Lower lobe of right lung (tissue), 2 donors: ENCODE measurements at regions not wholly inside any gene's neighbourhood (a gene's known extent, or its start where the extent isn't known, plus 50 kb on each side); places are given as distances from the start of the nearest gene placed in this dataset.

Source experiments
- ATAC-seq, 2 donors: fragments of 200-7000 bp; cut with Tn5 transposase; one replicate each; pipeline ENCODE4 v1.9.1; 2020 to 2022; ENCODE audit warnings: mild to moderate bottlenecking in 2 of 2, moderate library complexity in 2 of 2
- DNase-seq: peaks from one replicate; pipeline ENCODE4 v3.0.0-alpha.2; 2020
- H3K27ac ChIP-seq: fragments of 200-600 bp; one replicate; pipeline ENCODE4 v1.8.0; 2022
- H3K27me3 ChIP-seq: fragments of 200-600 bp; one replicate; pipeline ENCODE4 v1.8.0; 2022; ENCODE audit warnings: low read depth
- H3K36me3 ChIP-seq: fragments of 200-600 bp; one replicate; pipeline ENCODE4 v1.8.0; 2022; ENCODE audit warnings: mild to moderate bottlenecking
- H3K4me1 ChIP-seq: fragments of 200-600 bp; one replicate; pipeline ENCODE4 v1.8.0; 2022
- H3K4me3 ChIP-seq: fragments of 200-600 bp; one replicate; pipeline ENCODE4 v1.8.0; 2022; ENCODE audit warnings: mild to moderate bottlenecking
- H3K9me3 ChIP-seq: fragments of 200-600 bp; one replicate; pipeline ENCODE4 v1.8.0; 2022
- CTCF ChIP-seq: fragments of 200-600 bp; IDR thresholded peaks from one replicate; pipeline ENCODE4 v1.8.0; 2022; ENCODE audit warnings: antibody characterized with exemption, mild to moderate bottlenecking
- intact Hi-C: fragments of 100-400 bp; cut with DNase I; formaldehyde crosslinking; loops from one replicate; pipeline ENCODE4 v1.11.0; 2022
- donor health status: DM: no; HTN: yes; CAD: no; lungs with severe emphysema.

GRCh38 chr3:24828551-24828950 is 333.9 kb upstream of the THRB start:
- Histone ChIP-seq H3K36me3 (no peaks in the 10 kb centered on the region), H3K27ac (no peak overlapping the region), H3K27me3 (peaks cover 20% of the 10 kb centered on the region), H3K4me1 (peaks cover 3% of the 10 kb centered on the region), H3K4me3 (peak overlapping the region; percentile 57), H3K9me3 (no peaks in the 10 kb centered on the region)
- TF ChIP-seq CTCF, result no peak
- intact Hi-C loops, result no loop called here
- DNase-seq, result no peak
- ATAC-seq, result no peak

- ATAC-seq, result peak; percentile 93 to 97
- peaks cover 20% of the 10 kb centered on the region for H3K27me3 ChIP-seq
Measured at GRCh38 chr3:24829011-24829581, 334.4 kb upstream of the THRB start.

GRCh38 chr3:24829629-24830229 is 335.1 kb upstream of the THRB start:
- peak; percentile 86 to 87 for ATAC-seq
- peak; percentile 50 for DNase-seq
- peak overlapping the region; percentile 57 for H3K4me3 ChIP-seq
- no peaks in the 10 kb centered on the region for H3K36me3 ChIP-seq
- peaks cover 20% of the 10 kb centered on the region for H3K27me3 ChIP-seq
- no peak overlapping the region for H3K27ac ChIP-seq
- no peak for TF ChIP-seq CTCF
- H3K4me1 ChIP-seq, result peaks cover 3% of the 10 kb centered on the region
- intact Hi-C loops, result no loop called here
- no peaks in the 10 kb centered on the region for H3K9me3 ChIP-seq

More at GRCh38 chr3:24829011-24829581, 334.4 kb upstream of the THRB start:
- DNase-seq, result peak; percentile 54
- H3K4me1 ChIP-seq, result peaks cover 3% of the 10 kb centered on the region
- no peak overlapping the region for H3K27ac ChIP-seq
- no peaks in the 10 kb centered on the region for H3K9me3 ChIP-seq
- H3K4me3 ChIP-seq, result peak overlapping the region; percentile 57
- intact Hi-C loops, result no loop called here
- TF ChIP-seq CTCF, result no peak
- no peaks in the 10 kb centered on the region for H3K36me3 ChIP-seq

- H3K4me1 ChIP-seq, result peaks cover 3% of the 10 kb centered on the region
- H3K27ac ChIP-seq, result no peak overlapping the region
- no peak for TF ChIP-seq CTCF
- intact Hi-C loops, result no loop called here
- no peaks in the 10 kb centered on the region for H3K9me3 ChIP-seq
- ATAC-seq (peak; percentile 31 to 42), DNase-seq (peak; percentile 47)
- H3K4me3 ChIP-seq, result peak overlapping the region; percentile 57
- H3K36me3 ChIP-seq, result no peaks in the 10 kb centered on the region
- peaks cover 20% of the 10 kb centered on the region for H3K27me3 ChIP-seq
Measured at GRCh38 chr3:24830230-24831152, 335.8 kb upstream of the THRB start.

- intact Hi-C loops, result no loop called here
- peaks cover 3% of the 10 kb centered on the region for H3K4me1 ChIP-seq
- no peaks in the 10 kb centered on the region for H3K9me3 ChIP-seq
- DNase-seq, result no peak
- TF ChIP-seq CTCF, result no peak
- ATAC-seq, result no peak
- no peak overlapping the region for H3K27ac ChIP-seq
- no peaks in the 10 kb centered on the region for H3K36me3 ChIP-seq
- H3K4me3 ChIP-seq, result no peak overlapping the region
- peaks cover 20% of the 10 kb centered on the region for H3K27me3 ChIP-seq
Measured at GRCh38 chr3:24831221-24831620, 336.6 kb upstream of the THRB start.
